GM12874 (cell line): ENCODE measurements at regions not wholly inside any gene's neighbourhood (a gene's known extent, or its start where the extent isn't known, plus 50 kb on each side); places are given as distances from the start of the nearest gene placed in this dataset.

Experiments
- CTCF ChIP-seq: IDR thresholded peaks from 2 replicates; pipeline ENCODE4 v1.5.1; 2011; ENCODE audit warnings: low read depth, mild to moderate bottlenecking, control low read depth, low read length, moderate library complexity; ENCODE audit not compliant: insufficient read depth

GRCh38 chr4:170743633-170744032 lies 653.9 kb upstream of the AADAT start:
- no peak for TF ChIP-seq CTCF

GRCh38 chr4:170741856-170742255 lies 652.1 kb upstream of the AADAT start:
- TF ChIP-seq CTCF = no peak

- TF ChIP-seq CTCF = no peak
These were observed 647.0 kb upstream of the AADAT start for GRCh38 chr4:170736710-170737109.

GRCh38 chr4:170729897-170730296 lies 640.1 kb upstream of the AADAT start:
- no peak for TF ChIP-seq CTCF

GRCh38 chr4:170729236-170729635 lies 639.5 kb upstream of the AADAT start:
- no peak for TF ChIP-seq CTCF

GRCh38 chr4:170724191-170724590 lies 634.4 kb upstream of the AADAT start:
- no peak for TF ChIP-seq CTCF

- TF ChIP-seq CTCF = no peak
These were observed 633.4 kb upstream of the AADAT start for GRCh38 chr4:170723171-170723570.
